Activated CD8-positive, alpha-beta memory T cell treated with anti-CD3 and anti-CD28 coated beads, Interleukin-2, amount 10 ng/mL, durations not matched to agents 7 days and 5 days (primary cell): ENCODE measurements at regions not wholly inside any gene's neighbourhood (a gene's known extent, or its start where the extent isn't known, plus 50 kb on each side); places are given as distances from the start of the nearest gene placed in this dataset.
"Not testable (repeated sequence)": the region's sequence is repeated elsewhere in the genome, so short reads cannot be mapped to it uniquely, and the experiment has no call there.

Experiments used
- ATAC-seq: fragments of 150-1000 bp; cut with Tn5 transposase; one replicate; pipeline ENCODE4 v1.10.0; 2021; ENCODE audit warnings: moderate library complexity
- CTCF ChIA-PET: fragments of 350-600 bp; sonication (Branson Sonifier 250); formaldehyde crosslinking; loops from one replicate; lab custom pipeline; 2021; ENCODE audit warnings: antibody characterized with exemption; lab: Charles Lee
- DNase-seq: peaks from one replicate; pipeline ENCODE4 v3.0.0-alpha.2; 2020
- H3K27ac Mint-ChIP-seq: one replicate; pipeline ENCODE4 v1.8.0; 2021; ENCODE audit warnings: mild to moderate bottlenecking, mixed read lengths
- H3K27me3 Mint-ChIP-seq: one replicate; pipeline ENCODE4 v1.8.0; 2021; ENCODE audit warnings: mixed read lengths
- H3K36me3 Mint-ChIP-seq: one replicate; pipeline ENCODE4 v1.8.0; 2021; ENCODE audit warnings: mild to moderate bottlenecking, mixed read lengths
- H3K4me1 Mint-ChIP-seq: one replicate; pipeline ENCODE4 v1.8.0; 2021; ENCODE audit warnings: mixed read lengths
- H3K4me3 Mint-ChIP-seq: one replicate; pipeline ENCODE4 v1.8.0; 2021; ENCODE audit warnings: mild to moderate bottlenecking, moderate library complexity, mixed read lengths
- H3K9me3 Mint-ChIP-seq: one replicate; pipeline ENCODE4 v1.8.0; 2022; ENCODE audit warnings: low read depth, mixed read lengths

DNA sequence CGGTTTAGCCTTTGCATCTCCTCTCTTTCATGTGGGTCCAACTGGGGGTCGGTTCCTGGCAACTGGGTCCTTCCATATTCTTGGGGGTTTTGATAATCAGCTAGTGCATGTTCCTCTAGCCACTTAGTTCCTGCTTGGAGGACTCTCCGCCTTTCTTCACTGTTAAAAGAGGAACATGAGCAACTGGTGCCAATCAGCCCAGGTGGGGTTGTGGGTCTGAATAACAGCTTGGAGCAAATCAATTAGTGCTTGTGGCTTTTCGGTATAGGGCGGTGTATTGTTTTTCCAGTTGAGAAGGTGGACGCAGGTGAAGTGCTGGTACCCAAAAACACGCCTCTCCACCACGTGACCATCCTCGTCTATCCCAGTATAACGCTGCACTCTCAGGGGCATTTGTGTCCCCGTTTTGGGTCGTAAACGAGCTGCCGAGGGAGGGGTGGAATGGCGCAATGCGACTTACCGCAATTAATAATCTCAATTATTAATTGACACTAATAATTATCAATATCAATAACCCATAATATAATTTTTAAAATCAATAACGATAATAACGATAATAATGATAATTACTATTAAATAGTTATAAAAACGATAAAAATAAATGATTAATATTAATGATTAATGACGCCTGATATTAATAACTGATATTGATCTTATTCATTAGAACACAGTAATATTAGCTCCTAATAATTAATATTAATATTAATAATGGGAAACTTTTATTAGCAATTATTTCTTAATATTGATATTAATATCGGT is 51.9 kb upstream of the ALG1L2 start:
- not testable (repeated sequence) for ATAC-seq, H3K27ac Mint-ChIP-seq, H3K4me1 Mint-ChIP-seq, H3K36me3 Mint-ChIP-seq, DNase-seq, H3K9me3 Mint-ChIP-seq, H3K4me3 Mint-ChIP-seq, H3K27me3 Mint-ChIP-seq
- CTCF ChIA-PET = interaction anchor here (0.6 kb wide), 1 partner anchor 69 kb away, joined by 3 read pairs; no protein-coding TSS in a partner anchor
